ENCODE measurements at regions not wholly inside any gene's neighbourhood (a gene's known extent, or its start where the extent isn't known, plus 50 kb on each side); places are given as distances from the start of the nearest gene placed in this dataset.
"Not testable (repeated sequence)": the region's sequence is repeated elsewhere in the genome, so short reads cannot be mapped to it uniquely, and the experiment has no call there.

GRCh38 chrX:39688576-39689375 is 409.0 kb downstream of the BCOR start:
- DNase-seq = peak; percentile 80

DNA sequence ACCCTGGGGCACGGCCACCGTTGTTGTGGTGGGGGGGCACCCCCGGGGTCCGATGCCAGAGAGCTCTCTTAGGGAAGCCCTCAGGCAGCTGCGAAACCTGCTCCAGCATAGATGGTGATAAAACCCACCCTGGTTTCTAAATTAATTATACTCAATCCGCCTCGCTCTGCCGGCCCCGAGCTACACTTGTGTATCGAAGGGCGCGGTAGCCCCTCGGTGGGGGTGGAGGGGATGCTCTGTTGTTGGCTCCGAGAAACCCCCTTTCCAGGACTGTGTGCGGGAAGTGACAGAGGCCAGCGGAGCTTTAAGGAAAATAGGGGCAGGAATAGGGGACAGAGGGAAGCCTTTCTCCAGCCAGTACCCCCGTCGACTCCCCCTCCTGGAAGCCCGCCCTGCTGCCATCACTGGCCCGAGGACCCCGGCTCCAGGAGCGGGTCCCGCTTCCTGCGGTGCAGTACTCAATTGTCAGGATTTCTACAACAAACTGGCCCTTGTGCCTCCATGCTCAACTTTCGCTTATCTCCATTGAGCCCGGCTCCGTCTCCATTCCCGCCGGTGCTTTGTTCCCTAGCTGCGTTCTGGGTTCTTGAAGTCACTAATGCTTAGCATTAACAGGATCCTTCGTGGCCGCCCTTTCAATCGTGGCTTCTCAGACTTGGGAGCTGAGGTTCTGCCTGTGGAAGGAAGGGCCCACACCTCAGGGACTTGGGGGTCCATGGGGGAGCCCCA is 408.2 kb downstream of the BCOR start:
- DNase-seq = peak; percentile 52

- DNase-seq = peak; percentile 35
These were observed 407.0 kb downstream of the BCOR start for GRCh38 chrX:39690541-39691415.

DNA sequence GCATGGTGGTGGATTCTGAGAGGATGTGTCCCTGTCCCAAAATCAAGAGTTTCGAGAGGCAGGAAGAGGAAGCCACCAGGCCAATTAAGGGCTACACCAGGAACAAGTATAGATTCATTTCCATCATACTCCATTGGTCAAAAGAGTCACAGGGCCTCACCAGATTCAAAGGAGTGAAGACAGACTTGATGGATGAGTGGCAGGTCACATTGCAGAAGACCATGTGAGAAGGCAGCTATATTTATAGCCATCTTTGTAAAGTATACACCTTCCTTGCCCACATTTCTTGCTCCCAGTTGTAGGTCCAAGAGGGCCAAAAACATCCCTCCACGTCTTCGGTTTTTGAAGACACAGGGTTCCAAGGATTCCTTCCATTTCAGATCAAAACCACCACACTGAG is 406.0 kb downstream of the BCOR start:
- no peak for DNase-seq

- DNase-seq = no peak
These were observed 405.0 kb downstream of the BCOR start for GRCh38 chrX:39692796-39693195.

DNA sequence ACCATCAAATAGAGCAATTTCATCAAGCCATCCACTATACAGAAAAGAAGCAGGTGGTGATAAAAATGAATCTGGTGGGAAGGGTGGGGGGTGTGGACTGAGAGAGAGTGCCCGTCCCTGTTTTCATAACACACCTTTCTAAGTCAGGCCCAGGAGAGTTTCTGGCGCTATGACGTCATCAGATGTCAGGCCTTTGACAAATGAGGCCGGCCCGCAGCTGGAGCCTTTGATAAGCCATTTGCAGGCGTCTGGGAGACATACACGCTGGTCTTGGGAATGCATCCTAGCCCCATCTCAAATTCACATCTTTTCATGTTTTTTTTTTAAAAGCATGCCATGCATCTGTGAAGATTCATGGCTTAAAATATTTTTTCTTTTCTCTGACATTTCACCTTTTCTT is 404.5 kb downstream of the BCOR start:
- no peak for DNase-seq

DNA sequence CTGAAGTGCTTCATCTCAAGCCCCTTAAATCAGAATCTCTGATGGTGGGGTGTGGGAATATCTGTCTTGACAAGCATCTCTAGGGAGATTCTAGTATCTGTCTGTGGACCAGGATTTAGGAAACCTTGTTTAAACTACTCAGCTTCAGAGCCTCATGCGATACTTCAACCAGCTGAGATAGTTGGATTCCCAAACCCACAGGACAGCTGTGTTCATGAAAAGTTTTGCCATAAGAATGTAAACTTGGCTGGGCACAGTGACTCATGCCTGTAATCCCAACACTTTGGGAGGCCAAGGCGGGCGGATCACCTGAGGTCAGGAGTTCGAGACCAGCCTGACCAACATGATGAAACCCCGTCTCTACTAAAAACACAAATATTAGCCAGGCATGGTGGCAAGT is 395.1 kb downstream of the BCOR start:
- not testable (repeated sequence) for DNase-seq

GRCh38 chrX:39703307-39703706 is 394.5 kb downstream of the BCOR start:
- DNase-seq = no peak

DNA sequence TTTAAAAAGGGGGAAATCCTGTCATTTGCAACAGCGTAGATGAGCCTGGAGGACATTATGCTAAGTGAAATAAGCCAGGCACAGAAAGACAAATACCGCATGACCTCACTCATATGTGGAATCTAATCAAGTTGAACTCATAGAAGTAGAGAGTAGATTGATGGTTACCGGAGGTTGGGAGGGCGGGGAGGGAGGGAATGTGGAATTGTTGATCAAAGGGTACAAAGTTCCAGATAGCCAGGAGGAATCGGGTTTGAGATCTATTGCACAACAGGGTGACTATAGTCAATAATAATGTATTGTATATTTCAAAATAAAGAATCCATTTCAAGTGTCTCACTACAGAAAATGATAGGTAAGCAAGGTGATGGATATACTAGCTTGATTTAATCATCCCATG is 393.2 kb downstream of the BCOR start:
- no peak for DNase-seq

GRCh38 chrX:39705290-39705689 is 392.5 kb downstream of the BCOR start:
- DNase-seq = peak; percentile 25

DNA sequence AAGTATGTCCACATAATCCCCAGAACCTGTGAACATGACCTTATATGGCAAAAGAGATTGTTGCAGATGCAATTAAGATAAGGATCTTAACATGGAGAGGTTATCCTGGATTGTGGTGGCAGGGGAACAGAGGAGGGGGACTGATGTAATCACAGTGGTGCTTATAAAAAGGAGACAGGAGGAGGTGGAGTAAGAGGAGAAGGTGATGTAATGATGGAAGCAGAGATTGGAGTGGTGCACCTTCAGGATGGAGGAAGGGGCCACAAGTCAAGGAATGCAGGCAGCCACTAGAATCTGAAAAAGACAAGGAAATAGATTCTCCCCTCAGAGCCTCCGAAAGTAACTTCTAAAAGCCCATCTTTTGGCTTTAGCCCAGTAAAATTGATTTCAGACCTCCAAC is 388.4 kb downstream of the BCOR start:
- DNase-seq = no peak

DNA sequence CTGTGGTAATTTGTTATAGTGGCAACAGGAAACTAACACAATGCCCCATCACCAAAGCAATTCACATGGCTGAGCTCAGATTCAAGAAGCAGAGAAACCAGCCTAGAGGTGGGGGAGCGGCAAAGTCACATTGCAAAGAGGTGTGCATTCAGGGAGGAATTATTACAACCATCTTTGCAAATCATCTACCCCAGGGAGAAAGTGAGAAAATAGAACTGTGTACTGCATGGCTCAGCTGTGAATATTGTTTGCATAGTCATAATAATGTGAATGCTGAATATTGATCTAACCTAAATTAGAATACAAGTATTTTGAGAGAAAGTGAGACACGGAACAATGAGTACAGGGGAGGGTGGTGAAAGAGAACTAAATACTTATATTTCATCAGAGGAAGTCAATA is 387.9 kb downstream of the BCOR start:
- DNase-seq = peak; percentile 87

GRCh38 chrX:39710776-39711175 is 387.0 kb downstream of the BCOR start:
- peak; percentile 82 for DNase-seq

DNA sequence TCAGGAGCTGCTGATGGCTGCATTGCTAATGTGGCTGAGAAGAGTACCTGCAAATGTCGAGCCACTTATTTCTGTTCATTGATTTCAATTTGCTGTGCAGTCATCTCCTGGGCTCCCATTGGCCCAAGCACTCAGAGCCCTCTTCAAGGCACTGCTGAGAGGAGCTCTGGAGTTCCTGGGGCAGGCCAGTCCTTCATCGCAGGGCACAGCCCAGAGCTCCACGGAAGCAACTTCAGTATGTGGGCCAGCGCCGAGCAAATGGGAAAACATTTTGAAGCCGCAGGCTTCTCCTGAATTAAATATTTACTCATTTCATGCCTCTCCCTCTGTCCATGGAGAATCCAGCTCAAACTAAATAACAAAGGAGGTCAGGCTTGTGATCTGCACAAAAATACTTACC is 383.3 kb downstream of the BCOR start:
- DNase-seq = no peak

DNA sequence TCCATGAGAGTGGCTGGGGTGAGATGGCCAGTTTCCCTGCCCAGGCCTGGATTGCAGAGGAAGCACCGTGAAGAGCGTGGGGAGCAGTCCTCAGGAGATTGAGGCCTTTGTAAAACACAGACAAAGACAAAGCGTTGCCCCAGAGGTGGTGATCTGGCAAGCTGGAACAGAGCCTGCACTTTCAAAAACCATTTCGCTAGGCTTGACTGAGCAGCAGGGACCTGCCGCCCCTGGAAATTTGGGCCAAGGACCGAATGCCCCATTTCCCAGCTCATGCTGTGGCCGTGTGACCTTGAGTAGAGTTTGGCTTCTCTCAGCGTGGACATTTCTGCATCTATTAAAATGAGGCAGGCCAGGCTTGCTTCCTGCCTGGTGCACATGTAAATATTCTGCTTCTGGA is 381.4 kb downstream of the BCOR start:
- no peak for DNase-seq

GRCh38 chrX:39716802-39717540 is 380.8 kb downstream of the BCOR start:
- no peak for DNase-seq

DNA sequence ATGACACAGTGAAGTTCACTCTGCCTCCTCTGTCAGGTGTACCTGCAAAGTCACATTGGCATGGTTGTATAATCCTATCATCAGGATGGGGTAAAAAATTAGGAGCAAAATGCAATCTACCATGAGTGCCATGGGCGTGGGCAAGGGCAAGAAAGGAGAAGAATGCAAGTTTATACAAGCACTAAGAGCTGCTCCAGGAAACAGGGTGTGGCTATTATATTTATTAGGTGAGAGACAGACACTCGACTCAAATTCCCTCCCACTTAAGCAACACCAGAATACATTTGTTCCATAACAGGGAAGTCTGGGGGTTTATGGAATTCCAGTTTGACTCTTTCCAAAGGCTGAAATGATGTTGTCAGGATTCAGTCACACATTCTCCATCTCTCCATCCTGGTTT is 378.8 kb downstream of the BCOR start:
- no peak for DNase-seq

- DNase-seq = no peak
These were observed 376.8 kb downstream of the BCOR start for GRCh38 chrX:39720945-39721344.

- DNase-seq = no peak
These were observed 376.0 kb downstream of the BCOR start for GRCh38 chrX:39721566-39722279.

DNA sequence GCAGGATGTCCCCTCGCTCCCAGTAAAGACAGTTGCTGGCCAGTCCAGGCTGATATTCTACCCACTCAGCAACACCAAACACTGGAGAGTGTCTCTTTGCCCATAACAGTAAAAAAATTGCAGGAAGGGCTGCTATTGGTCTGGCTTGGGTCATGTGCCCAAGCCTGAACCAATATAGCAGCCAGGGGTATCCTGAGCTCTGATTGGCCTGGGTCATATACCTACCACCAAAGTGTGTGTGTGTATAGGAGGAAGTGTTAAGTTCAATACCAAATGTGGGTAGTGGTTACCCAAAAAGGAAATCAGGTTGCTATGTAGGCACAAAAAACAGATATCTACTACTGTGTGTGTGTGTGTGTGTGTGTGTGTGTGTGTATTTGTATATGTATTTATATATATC is 373.2 kb downstream of the BCOR start:
- DNase-seq = no peak

DNA sequence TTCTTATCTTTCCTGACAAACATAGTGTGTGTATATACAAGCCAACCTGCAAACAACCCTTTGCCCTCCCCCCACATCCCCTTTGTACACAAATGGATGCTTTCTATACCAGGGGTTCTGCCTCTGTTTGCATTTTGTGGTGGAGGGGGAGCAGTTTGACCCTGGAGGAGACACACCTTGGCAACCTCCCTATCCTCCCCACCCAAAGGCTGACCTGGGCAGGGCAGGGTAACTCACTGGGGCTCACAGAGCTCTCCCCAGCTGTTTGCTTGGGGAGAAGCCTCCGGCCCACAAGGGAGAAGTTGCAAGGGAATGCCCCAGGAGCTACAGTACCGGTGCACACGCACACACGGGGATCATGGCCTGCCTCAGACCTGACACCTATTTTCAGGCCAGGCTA is 372.6 kb downstream of the BCOR start:
- no peak for DNase-seq
